ENCODE measurements at regions not wholly inside any gene's neighbourhood (a gene's known extent, or its start where the extent isn't known, plus 50 kb on each side); places are given as distances from the start of the nearest gene placed in this dataset.

GRCh38 chr12:4106621-4107020 lies 166.9 kb upstream of the CCND2 start:
- no peaks in the 10 kb centered on the region for H3K9me1 ChIP-seq (ENCODE audit: insufficient read depth, low read length)
- BruUV-seq (replicated peaks) = no TSS peak
- no peak overlapping the region for H2BK20ac ChIP-seq (ENCODE audit: low read depth, low read length)
- no peak overlapping the region for H3K4me3 ChIP-seq (ENCODE audit: insufficient read depth, low read depth, low read length)
- H3K9ac ChIP-seq (ENCODE audit: low read depth, low read length) = no peak overlapping the region
- H4K91ac ChIP-seq (ENCODE audit: insufficient read depth, low read depth, low read length) = no peak overlapping the region
- ATAC-seq (ENCODE audit: low read depth) = no peak
- H3K14ac ChIP-seq (replicated peaks; ENCODE audit: low read depth, low read length) = no peak overlapping the region
- H2AK5ac ChIP-seq (ENCODE audit: low read depth, low read length) = no peak overlapping the region
- no peaks in the 10 kb centered on the region for H3K79me1 ChIP-seq (ENCODE audit: low read depth in 1 of 2, low read length in 2 of 2)
- no peak overlapping the region for H3K27ac ChIP-seq (ENCODE audit: insufficient read depth, low read length)
- no peak overlapping the region for H2AFZ ChIP-seq (replicated peaks; ENCODE audit: low read length, poor library complexity)
- no peak overlapping the region for H2BK5ac ChIP-seq (ENCODE audit: low read depth, low read length, poor library complexity, severe bottlenecking)
- no peak overlapping the region for H3K4ac ChIP-seq (ENCODE audit: low read depth, low read length)
- intact Hi-C loops (cut with micrococcal nuclease) (loop anchor here (1.0 to 10.0 kb wide), 4 partner anchors 112 to 421 kb away; no protein-coding TSS in a partner anchor), in situ Hi-C loops (cut with MboI; ENCODE audit: low sequenced_read_pairs) (loop anchor here (5.0 kb wide), 1 partner anchor 171 kb away; no protein-coding TSS in a partner anchor), dilution Hi-C loops (cut with HindIII; ENCODE audit: low sequenced_read_pairs, unreplicated experiment) (no loop called here)
- H4K5ac ChIP-seq (ENCODE audit: low read depth, low read length) = no peak overlapping the region
- no peak overlapping the region for H3K4me2 ChIP-seq (ENCODE audit: low read depth, low read length)
- no peaks in the 10 kb centered on the region for H3K4me1 ChIP-seq (ENCODE audit: control insufficient read depth, insufficient read depth, low read length)
- no peak overlapping the region for H3K23ac ChIP-seq (ENCODE audit: low read depth, low read length)
- no peaks in the 10 kb centered on the region for H3K9me3 ChIP-seq (ENCODE audit: control insufficient read depth, insufficient read depth, low read length)
- no peaks in the 10 kb centered on the region for H3K36me3 ChIP-seq (ENCODE audit: control insufficient read depth, insufficient read depth, low read length)
- POLR2A ChIA-PET (ENCODE audit: unreplicated experiment) = no interaction called here
- H2AK9ac ChIP-seq (replicated peaks; ENCODE audit: low read depth, low read length, poor library complexity) = no peak overlapping the region
- CTCF ChIA-PET = interaction anchor here (2.0 to 4.0 kb wide), 2 partner anchors 11 to 170 kb away, joined by 14 to 37 read pairs; no protein-coding TSS in a partner anchor
- no peak overlapping the region for H4K8ac ChIP-seq (ENCODE audit: low read depth in 2 of 2, low read length in 2 of 2)
- no peak overlapping the region for H2BK15ac ChIP-seq (ENCODE audit: low read depth, low read length)
- no peak overlapping the region for H3K56ac ChIP-seq (ENCODE audit: extremely low read depth, insufficient read depth, low read length)
- no peaks in the 10 kb centered on the region for H4K20me1 ChIP-seq (ENCODE audit: insufficient read depth, low read length)
- H3K27me3 ChIP-seq (ENCODE audit: control insufficient read depth, insufficient read depth, low read length) = peaks cover 3% of the 10 kb centered on the region
- no peak overlapping the region for H2BK120ac ChIP-seq (ENCODE audit: low read depth, low read length)
- WGBS, 2 experiments (ENCODE audit: extremely low coverage in 2 of 2, insufficient read length in 1 of 2) = 68% methylated on average over 2 of the region's 8 CpGs; no CpG with 5 or more reads in 1 of the 2 experiments
- TF ChIP-seq SMC3 (IDR thresholded peaks at IDR 0.05; ENCODE audit: low read depth, low read length) (no peak), RCOR1 (IDR thresholded peaks at IDR 0.05; ENCODE audit: insufficient replicate concordance, low read length) (no peak), POLR2A (IDR thresholded peaks at IDR 0.05; ENCODE audit: low read depth, low read length) (no peak), MAFK (IDR thresholded peaks at IDR 0.05; ENCODE audit: low read depth, low read length) (no peak), CHD1 (IDR thresholded peaks at IDR 0.05; ENCODE audit: low read depth, low read length) (no peak)
- TF ChIP-seq, protein P1, sequence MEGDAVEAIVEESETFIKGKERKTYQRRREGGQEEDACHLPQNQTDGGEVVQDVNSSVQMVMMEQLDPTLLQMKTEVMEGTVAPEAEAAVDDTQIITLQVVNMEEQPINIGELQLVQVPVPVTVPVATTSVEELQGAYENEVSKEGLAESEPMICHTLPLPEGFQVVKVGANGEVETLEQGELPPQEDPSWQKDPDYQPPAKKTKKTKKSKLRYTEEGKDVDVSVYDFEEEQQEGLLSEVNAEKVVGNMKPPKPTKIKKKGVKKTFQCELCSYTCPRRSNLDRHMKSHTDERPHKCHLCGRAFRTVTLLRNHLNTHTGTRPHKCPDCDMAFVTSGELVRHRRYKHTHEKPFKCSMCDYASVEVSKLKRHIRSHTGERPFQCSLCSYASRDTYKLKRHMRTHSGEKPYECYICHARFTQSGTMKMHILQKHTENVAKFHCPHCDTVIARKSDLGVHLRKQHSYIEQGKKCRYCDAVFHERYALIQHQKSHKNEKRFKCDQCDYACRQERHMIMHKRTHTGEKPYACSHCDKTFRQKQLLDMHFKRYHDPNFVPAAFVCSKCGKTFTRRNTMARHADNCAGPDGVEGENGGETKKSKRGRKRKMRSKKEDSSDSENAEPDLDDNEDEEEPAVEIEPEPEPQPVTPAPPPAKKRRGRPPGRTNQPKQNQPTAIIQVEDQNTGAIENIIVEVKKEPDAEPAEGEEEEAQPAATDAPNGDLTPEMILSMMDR (conservative IDR thresholded peaks at IDR 0.05; ENCODE audit: low read depth, low read length) = no peak
- TF ChIP-seq, protein P2, sequence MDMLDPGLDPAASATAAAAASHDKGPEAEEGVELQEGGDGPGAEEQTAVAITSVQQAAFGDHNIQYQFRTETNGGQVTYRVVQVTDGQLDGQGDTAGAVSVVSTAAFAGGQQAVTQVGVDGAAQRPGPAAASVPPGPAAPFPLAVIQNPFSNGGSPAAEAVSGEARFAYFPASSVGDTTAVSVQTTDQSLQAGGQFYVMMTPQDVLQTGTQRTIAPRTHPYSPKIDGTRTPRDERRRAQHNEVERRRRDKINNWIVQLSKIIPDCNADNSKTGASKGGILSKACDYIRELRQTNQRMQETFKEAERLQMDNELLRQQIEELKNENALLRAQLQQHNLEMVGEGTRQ (IDR thresholded peaks at IDR 0.05; ENCODE audit: low read depth, low read length) = no peak
- DNase-seq = no peak
- H3K18ac ChIP-seq (ENCODE audit: low read depth, low read length) = no peak overlapping the region

Data from IMR-90 (cell line).